IMR-90 (cell line): ENCODE measurements at regions not wholly inside any gene's neighbourhood (a gene's known extent, or its start where the extent isn't known, plus 50 kb on each side); places are given as distances from the start of the nearest gene placed in this dataset.

ENCODE experiments used
- CEBPB ChIP-seq: IDR thresholded peaks from 2 replicates; pipeline ENCODE4 v1.6.1; 2012; ENCODE audit warnings: low read depth, low read length, improper control_type of control experiment
- POLR2A ChIP-seq: IDR thresholded peaks from 2 replicates; pipeline ENCODE4 v1.6.1; 2012; ENCODE audit warnings: mild to moderate bottlenecking, low read depth, low read length
- RAD21 ChIP-seq: IDR thresholded peaks from 2 replicates; pipeline ENCODE4 v1.6.1; 2012; ENCODE audit warnings: low read length, improper control_type of control experiment
- USF2 ChIP-seq: fragments of 150-350 bp; IDR thresholded peaks from 2 replicates; pipeline ENCODE4 v1.6.1; 2017; ENCODE audit warnings: mild to moderate bottlenecking, antibody characterized with exemption, low read length, low read depth
- TF ChIP-seq, protein P1 (sequence below): conservative IDR thresholded peaks from 2 replicates; pipeline ENCODE4 v1.5.1; 2012; ENCODE audit warnings: mild to moderate bottlenecking, low read depth, low read length, improper control_type of control experiment

GRCh38 chr2:103165836-103166235 lies 404.0 kb downstream of the TMEM182 start:
- TF ChIP-seq, protein P1, sequence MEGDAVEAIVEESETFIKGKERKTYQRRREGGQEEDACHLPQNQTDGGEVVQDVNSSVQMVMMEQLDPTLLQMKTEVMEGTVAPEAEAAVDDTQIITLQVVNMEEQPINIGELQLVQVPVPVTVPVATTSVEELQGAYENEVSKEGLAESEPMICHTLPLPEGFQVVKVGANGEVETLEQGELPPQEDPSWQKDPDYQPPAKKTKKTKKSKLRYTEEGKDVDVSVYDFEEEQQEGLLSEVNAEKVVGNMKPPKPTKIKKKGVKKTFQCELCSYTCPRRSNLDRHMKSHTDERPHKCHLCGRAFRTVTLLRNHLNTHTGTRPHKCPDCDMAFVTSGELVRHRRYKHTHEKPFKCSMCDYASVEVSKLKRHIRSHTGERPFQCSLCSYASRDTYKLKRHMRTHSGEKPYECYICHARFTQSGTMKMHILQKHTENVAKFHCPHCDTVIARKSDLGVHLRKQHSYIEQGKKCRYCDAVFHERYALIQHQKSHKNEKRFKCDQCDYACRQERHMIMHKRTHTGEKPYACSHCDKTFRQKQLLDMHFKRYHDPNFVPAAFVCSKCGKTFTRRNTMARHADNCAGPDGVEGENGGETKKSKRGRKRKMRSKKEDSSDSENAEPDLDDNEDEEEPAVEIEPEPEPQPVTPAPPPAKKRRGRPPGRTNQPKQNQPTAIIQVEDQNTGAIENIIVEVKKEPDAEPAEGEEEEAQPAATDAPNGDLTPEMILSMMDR, result no peak
- TF ChIP-seq CEBPB (no peak), USF2 (no peak), RAD21 (no peak), POLR2A (no peak)
